Mucosa of descending colon (tissue), 3 donors: ENCODE measurements at regions not wholly inside any gene's neighbourhood (a gene's known extent, or its start where the extent isn't known, plus 50 kb on each side); places are given as distances from the start of the nearest gene placed in this dataset.

Source experiments
- ATAC-seq: fragments of 200-7000 bp; cut with Tn5 transposase; one replicate; pipeline ENCODE4 v1.9.1; 2020; ENCODE audit warnings: mild to moderate bottlenecking, moderate library complexity
- DNase-seq, 3 donors: peaks; one replicate each; pipeline ENCODE4 v3.0.0-alpha.2; 2020
- H3K36me3 ChIP-seq: fragments of 200-600 bp; one replicate; pipeline ENCODE4 v1.8.0; 2021; ENCODE audit warnings: low read depth, mild to moderate bottlenecking
- H3K4me1 ChIP-seq: fragments of 200-600 bp; one replicate; pipeline ENCODE4 v1.8.0; 2021; ENCODE audit warnings: low read depth, mild to moderate bottlenecking
- H3K4me3 ChIP-seq: fragments of 200-600 bp; one replicate; pipeline ENCODE4 v1.8.0; 2021; ENCODE audit warnings: mild to moderate bottlenecking
- H3K9me3 ChIP-seq: fragments of 200-600 bp; one replicate; pipeline ENCODE4 v1.8.0; 2021; ENCODE audit warnings: mild to moderate bottlenecking
- intact Hi-C, 2 donors: fragments of 100-400 bp; cut with DNase I in 1 of 2; cut with micrococcal nuclease in 1 of 2; formaldehyde crosslinking; loops; one replicate each; pipeline versions ENCODE4 v1.11.0 to v1.11.1; 2022; cut with DNase I, micrococcal nuclease
- TF ChIP-seq, protein P1 (sequence below): fragments of 200-600 bp; IDR thresholded peaks from one replicate; pipeline ENCODE4 v1.8.0; 2022; ENCODE audit warnings: antibody characterized with exemption, mild to moderate bottlenecking
- donor health status: DM: no; HTN: no; CAD: no; lungs with moderate emphysema.
- donor health status: DM: no; HTN: no; CAD: no.
- donor health status: DM: no; HTN: yes; CAD: no.

DNA sequence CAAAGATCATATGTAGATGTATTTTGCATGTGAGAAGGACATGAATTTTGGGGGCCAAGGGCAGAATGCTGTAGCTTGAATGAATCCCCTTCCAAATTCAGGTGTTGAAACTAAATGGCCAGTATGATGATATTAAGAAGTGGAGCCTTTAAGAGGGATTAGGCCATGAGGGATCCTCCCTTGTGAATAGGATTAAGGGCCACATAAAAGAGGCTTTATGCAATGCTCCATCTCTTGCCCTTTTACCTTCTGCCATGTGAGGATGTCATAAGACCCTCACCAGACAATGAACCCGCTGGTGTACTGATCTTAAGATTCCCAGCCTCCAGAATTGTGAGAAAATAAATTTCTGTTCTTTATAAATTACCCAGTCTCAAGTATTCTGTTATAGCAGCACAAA lies 206.1 kb downstream of the YTHDC2 start:
- peaks cover 24% of the 10 kb centered on the region for H3K9me3 ChIP-seq
- intact Hi-C loops, result no loop called here
- H3K4me1 ChIP-seq, result no peaks in the 10 kb centered on the region
- DNase-seq (no peak), ATAC-seq (no peak)
- TF ChIP-seq, protein P1, sequence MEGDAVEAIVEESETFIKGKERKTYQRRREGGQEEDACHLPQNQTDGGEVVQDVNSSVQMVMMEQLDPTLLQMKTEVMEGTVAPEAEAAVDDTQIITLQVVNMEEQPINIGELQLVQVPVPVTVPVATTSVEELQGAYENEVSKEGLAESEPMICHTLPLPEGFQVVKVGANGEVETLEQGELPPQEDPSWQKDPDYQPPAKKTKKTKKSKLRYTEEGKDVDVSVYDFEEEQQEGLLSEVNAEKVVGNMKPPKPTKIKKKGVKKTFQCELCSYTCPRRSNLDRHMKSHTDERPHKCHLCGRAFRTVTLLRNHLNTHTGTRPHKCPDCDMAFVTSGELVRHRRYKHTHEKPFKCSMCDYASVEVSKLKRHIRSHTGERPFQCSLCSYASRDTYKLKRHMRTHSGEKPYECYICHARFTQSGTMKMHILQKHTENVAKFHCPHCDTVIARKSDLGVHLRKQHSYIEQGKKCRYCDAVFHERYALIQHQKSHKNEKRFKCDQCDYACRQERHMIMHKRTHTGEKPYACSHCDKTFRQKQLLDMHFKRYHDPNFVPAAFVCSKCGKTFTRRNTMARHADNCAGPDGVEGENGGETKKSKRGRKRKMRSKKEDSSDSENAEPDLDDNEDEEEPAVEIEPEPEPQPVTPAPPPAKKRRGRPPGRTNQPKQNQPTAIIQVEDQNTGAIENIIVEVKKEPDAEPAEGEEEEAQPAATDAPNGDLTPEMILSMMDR, result no peak
- no peaks in the 10 kb centered on the region for H3K36me3 ChIP-seq
- H3K4me3 ChIP-seq, result no peak overlapping the region

DNA sequence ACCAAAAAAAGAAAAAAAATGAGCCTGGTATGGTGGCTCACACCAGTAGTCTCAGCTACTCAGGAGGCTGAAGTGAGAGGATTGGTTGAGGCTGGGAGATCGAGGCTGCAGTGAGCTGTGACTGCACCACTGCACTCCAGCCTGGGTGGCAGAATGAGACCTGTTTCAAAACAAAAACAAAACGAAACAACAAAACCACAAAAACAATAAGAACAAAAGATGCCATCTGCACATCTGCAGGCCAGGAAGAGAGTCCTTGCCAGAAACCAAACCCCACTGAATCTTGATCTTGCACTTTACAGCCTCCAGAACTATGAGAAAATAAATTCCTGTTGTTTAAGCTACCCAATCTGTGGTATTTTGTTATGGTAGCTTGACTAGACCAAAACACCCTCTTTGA lies 207.7 kb downstream of the YTHDC2 start:
- TF ChIP-seq, protein P1, result no peak
- intact Hi-C loops, result no loop called here
- Histone ChIP-seq H3K36me3 (no peaks in the 10 kb centered on the region), H3K4me3 (no peak overlapping the region), H3K9me3 (peaks cover 12% of the 10 kb centered on the region), H3K4me1 (no peaks in the 10 kb centered on the region)
- ATAC-seq, result no peak
- DNase-seq, result no peak

DNA sequence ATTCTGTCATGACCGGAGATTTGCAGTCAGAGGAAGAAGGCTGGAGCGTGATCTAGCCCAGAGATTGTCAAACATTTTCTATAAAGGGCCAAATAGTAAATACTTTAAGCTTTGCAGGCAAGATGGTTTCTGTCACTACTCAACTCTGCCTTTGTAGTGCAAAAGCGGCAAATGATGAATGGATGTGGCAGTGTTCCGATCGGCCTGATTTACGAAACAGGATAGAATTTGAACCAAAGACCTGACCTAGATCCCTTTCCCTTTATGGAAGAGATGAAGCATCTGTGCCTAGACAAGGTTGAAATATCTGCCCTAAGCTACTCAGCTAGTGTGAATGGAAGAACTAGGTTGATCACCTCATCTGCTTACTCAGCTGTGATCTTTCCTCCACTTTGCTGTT lies 209.5 kb downstream of the YTHDC2 start:
- Histone ChIP-seq H3K9me3 (no peaks in the 10 kb centered on the region), H3K36me3 (no peaks in the 10 kb centered on the region), H3K4me1 (no peaks in the 10 kb centered on the region), H3K4me3 (no peak overlapping the region)
- TF ChIP-seq, protein P1, result no peak
- intact Hi-C loops, result no loop called here
- no peak for DNase-seq
- ATAC-seq, result no peak

DNA sequence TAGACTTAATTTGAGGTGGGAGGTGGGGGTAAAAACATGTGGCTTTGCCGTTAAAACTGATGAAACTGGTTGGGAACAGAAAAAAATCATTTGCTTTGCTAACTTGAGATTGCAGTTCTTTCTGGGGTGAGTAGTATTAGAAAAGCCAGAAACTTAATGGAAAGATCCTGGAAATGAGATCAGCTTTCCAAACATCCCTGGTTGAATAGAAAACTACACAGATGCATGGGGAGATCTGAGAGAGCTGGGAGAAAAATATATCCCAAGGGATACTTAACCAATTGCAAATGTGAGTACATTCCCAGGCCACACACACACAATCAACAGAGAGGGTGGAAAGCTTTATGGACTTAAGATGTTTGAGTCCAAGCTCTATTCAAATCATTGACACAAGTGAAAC lies 222.3 kb downstream of the YTHDC2 start:
- intact Hi-C loops, result no loop called here
- H3K4me3 ChIP-seq, result no peak overlapping the region
- no peaks in the 10 kb centered on the region for H3K9me3 ChIP-seq
- TF ChIP-seq, protein P1, result no peak
- H3K36me3 ChIP-seq, result no peaks in the 10 kb centered on the region
- ATAC-seq (no peak), DNase-seq (no peak)
- no peaks in the 10 kb centered on the region for H3K4me1 ChIP-seq

DNA sequence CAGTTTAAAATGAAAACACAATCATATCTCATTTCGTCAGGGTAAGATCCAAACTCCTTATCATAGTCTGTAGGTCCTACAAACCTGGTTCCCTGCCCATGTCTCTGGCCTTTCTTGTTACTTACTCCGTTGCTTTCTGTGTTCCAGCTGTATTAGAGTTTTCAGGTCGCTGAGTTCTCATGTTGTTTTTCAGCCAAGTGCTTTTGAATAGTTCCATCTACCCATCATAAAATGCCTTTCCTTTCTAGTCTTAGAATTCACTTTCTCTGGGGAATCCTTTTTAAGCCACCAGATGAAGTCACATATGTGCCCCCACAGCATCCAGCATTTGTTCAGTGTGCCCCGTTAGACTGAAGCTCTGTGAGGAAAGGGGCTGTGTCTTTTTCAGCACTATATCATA lies 228.7 kb downstream of the YTHDC2 start:
- Histone ChIP-seq H3K36me3 (no peaks in the 10 kb centered on the region), H3K4me3 (no peak overlapping the region), H3K9me3 (no peaks in the 10 kb centered on the region), H3K4me1 (no peaks in the 10 kb centered on the region)
- TF ChIP-seq, protein P1, result no peak
- DNase-seq (no peak), ATAC-seq (no peak)
- intact Hi-C loops, result no loop called here

DNA sequence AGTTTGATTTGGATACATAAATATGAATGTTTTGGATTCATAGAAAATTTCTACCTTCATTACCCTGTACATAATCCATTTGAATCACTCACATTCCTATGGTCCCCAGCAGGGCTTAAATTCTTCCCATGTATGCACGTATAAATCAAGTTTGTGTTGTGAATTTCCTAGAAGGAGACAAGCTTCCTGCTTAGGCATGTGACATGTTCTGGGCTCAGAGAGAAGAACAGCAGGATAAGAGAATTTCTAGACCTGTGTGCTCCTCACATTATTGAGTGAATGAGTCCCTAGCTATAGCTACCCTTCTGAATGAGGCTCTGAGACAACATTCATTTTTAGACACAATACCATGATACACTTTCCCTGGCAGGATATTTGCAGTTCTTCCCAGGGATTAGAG lies 229.1 kb downstream of the YTHDC2 start:
- DNase-seq, result no peak
- TF ChIP-seq, protein P1, result no peak
- no peaks in the 10 kb centered on the region for H3K9me3 ChIP-seq
- H3K36me3 ChIP-seq, result no peaks in the 10 kb centered on the region
- intact Hi-C loops, result no loop called here
- no peak for ATAC-seq
- no peak overlapping the region for H3K4me3 ChIP-seq
- no peaks in the 10 kb centered on the region for H3K4me1 ChIP-seq
